Coronary artery (tissue), 2 donors: ENCODE measurements at regions not wholly inside any gene's neighbourhood (a gene's known extent, or its start where the extent isn't known, plus 50 kb on each side); places are given as distances from the start of the nearest gene placed in this dataset.

Source experiments
- DNase-seq: peaks from one replicate; pipeline ENCODE4 v3.0.0-alpha.2; 2017; ENCODE audit warnings: low spot score
- H3K27ac ChIP-seq, 2 donors: fragments of 200-600 bp; sonication (generic); one replicate each; pipeline ENCODE4 v1.5.1; 2016 to 2019
- H3K4me3 ChIP-seq: fragments of 200-600 bp; sonication (generic); 2 replicates; pipeline ENCODE4 v1.5.1; 2016; ENCODE audit warnings: mild to moderate bottlenecking, moderate library complexity
- TF ChIP-seq, protein P1 (sequence below): fragments of 200-600 bp; sonication (generic); IDR thresholded peaks from one replicate; pipeline ENCODE4 v1.5.1; 2019; ENCODE audit warnings: antibody characterized with exemption

DNA sequence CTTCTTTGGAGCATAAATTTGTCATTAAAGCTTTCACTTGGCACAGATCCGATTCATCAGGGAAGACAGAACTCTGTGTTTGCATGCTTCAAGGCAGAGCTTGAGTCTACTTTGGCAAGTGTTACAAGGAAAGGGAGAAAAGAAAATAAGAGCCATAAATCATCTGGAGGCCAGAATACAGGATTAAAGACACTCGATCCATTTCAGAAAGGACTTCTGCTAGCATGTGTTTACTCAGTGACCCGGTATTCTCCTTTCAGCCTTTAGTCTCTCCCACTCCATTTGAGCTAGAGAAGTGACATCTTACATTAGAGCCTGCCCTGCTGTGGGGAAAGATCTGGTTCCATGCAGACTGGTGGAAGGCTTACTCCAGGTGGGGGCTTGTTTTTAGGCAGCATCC, 306.4 kb downstream of the KLF5 start:
- no peak overlapping the region for H3K27ac ChIP-seq
- TF ChIP-seq, protein P1, sequence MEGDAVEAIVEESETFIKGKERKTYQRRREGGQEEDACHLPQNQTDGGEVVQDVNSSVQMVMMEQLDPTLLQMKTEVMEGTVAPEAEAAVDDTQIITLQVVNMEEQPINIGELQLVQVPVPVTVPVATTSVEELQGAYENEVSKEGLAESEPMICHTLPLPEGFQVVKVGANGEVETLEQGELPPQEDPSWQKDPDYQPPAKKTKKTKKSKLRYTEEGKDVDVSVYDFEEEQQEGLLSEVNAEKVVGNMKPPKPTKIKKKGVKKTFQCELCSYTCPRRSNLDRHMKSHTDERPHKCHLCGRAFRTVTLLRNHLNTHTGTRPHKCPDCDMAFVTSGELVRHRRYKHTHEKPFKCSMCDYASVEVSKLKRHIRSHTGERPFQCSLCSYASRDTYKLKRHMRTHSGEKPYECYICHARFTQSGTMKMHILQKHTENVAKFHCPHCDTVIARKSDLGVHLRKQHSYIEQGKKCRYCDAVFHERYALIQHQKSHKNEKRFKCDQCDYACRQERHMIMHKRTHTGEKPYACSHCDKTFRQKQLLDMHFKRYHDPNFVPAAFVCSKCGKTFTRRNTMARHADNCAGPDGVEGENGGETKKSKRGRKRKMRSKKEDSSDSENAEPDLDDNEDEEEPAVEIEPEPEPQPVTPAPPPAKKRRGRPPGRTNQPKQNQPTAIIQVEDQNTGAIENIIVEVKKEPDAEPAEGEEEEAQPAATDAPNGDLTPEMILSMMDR, result no peak
- DNase-seq, result no peak
- no peak overlapping the region for H3K4me3 ChIP-seq

DNA sequence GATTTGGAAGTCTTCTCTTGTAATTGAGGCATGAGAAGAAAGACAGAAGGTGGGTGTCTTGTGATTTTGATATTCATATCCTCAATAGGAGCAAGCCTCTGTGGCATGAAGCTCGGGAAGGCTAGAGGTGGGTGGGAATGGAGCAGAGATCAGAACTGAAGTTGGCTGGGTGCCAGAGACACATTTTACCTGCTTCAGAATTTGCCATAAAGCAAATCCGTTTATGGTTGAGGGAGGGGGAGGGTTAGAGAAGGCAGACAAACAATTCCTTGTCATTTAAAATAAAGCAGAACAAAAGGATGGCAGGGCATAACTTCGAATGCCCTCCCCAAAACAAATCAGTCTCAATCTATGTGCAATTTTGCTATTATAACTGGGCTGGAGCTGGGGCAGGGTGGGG, 305.9 kb downstream of the KLF5 start:
- H3K27ac ChIP-seq, result no peak overlapping the region
- no peak for DNase-seq
- H3K4me3 ChIP-seq, result no peak overlapping the region
- TF ChIP-seq, protein P1, result no peak

DNA sequence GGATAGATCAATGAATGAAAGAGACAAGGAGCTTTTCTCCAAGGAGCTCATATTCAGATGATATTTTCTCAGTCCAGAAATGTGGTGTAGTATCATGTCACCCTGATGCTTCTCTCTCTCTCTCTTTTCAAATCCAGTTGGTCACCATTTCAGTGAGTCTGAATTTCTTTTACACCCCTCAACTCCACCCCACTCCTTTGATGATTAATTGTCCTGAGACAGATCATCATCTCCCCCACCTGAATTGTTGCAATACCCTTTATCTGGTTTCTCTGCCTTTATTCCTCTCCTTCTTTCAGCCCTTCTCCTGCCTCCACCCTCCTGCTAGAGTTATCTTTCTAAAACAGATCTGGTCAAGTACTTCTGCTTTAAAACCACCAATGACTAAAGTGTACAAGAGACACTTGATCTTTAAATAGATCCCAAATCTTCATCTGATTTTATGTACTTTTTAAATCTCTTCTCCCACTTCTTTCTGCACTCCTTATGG, 299.8 kb downstream of the KLF5 start:
- TF ChIP-seq, protein P1, result no peak
- Histone ChIP-seq H3K27ac (no peak overlapping the region), H3K4me3 (no peak overlapping the region)
- DNase-seq, result no peak

DNA sequence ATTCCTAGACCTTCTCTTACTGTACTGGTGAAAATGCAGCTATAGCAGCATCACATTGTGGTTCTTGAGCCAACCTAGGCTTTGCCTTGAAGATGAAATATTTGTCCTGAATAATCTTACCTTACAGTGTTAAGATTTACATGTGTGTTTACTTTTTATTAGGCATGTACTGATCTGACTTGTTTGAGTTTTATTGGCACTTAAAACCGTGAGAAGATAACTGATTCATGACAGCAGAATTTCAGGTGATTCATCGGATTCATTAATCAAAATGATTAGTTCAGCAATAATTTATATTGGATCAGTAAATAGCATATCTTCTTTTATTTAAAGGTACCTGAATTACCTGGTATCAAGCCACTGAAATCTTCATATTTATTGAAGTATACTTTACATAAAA, 296.3 kb downstream of the KLF5 start:
- no peak overlapping the region for H3K27ac ChIP-seq
- TF ChIP-seq, protein P1, result no peak
- H3K4me3 ChIP-seq, result no peak overlapping the region
- DNase-seq, result no peak

DNA sequence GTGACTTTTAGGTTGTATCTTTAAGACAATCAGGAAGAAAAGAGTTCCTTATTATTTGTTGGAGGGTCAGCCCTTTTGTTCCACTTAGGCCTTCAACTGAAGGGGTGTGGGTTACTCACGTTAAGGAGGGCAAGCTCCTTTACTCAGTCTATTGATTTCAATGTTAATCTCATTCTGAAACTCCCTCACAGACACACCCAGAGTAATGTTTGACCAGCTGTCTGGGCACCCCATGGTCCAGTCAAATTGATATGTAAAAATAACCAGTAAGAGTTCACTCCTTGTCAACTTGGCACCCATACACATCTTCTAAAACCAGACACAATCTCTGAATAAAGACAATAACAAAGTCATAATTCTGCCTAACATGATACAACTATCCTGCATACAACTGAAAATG, 292.9 kb downstream of the KLF5 start:
- TF ChIP-seq, protein P1, result no peak
- Histone ChIP-seq H3K27ac (no peak overlapping the region), H3K4me3 (no peak overlapping the region)
- DNase-seq, result no peak

DNA sequence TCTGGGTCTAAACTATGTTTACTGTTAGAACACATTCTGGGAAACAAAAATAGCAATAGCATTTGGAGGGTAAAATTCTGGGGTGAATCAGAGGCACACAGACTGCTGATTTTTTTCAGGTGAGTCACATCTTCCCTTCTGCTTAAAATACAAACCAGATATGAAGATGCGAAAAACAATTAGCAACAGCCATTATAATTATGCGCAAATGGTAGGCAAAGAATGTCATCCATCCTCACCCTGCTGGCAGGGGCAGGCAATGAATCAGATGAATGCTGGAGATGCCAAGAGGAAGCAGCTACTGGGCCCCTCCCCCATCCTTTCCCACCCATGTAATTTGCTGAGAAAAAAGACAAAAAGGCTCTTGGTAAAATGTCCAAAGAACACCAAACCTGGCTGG, 282.9 kb downstream of the KLF5 start:
- H3K4me3 ChIP-seq, result no peak overlapping the region
- TF ChIP-seq, protein P1, result no peak
- no peak overlapping the region for H3K27ac ChIP-seq
- DNase-seq, result no peak

DNA sequence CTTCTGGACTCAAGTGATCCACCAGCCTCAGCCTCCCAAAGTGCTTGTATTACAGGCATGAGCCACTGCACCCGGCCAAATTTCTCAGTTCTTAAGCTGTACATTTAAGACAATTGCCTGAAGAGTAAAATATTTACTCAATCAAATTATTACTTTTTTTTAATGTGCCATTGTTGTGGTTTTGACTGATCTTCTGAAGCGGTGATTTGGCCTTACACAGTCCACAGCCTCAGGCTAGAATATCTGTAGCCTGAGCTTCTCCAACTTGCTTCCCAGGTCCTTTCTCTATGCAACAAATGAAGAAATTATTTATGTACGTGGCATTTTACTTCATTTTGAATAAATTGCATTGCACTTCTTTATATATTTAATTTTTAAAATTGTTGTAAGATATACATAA, 281.3 kb downstream of the KLF5 start:
- TF ChIP-seq, protein P1, result no peak
- H3K4me3 ChIP-seq, result no peak overlapping the region
- no peak for DNase-seq
- H3K27ac ChIP-seq, result no peak overlapping the region
